ENCODE measurements at regions not wholly inside any gene's neighbourhood (a gene's known extent, or its start where the extent isn't known, plus 50 kb on each side); places are given as distances from the start of the nearest gene placed in this dataset.

DNA sequence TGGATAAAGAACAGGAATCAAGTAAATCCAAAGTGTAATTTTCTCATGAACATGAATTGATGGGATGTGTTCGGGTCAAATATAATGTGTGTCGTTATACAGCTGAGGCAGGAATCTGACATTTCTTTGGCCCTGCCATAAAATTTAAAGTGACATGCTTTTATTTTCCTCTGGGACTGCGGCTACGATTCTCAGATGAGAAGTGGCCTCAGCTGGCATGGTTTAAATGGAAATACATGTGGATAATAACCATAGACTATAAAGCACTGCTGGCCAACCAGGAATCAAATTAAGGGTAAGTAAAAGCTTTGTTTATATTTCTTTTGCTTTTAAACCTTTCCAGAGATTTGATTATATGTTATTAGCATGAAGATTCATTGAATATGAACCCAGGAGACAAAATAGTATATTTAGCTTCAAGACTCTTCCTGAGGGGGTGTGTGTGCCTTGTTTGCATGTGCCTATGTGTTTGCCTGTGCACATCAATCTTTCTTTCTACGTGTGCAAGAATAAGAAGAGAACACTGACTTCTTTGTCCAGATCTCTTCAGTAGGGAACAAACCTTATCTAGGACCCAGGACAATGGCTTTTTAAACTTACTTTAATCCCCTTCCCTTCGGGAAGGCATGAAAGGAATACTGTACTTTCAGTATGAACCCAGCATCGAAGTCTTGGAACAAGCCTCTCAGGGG, 629.0 kb upstream of the PFKP start:
- CTCF ChIA-PET = interaction anchor here (0.5 kb wide), 1 partner anchor 573 kb away, joined by 5 read pairs; no protein-coding TSS in a partner anchor
- POLR2A ChIA-PET = no interaction called here

DNA sequence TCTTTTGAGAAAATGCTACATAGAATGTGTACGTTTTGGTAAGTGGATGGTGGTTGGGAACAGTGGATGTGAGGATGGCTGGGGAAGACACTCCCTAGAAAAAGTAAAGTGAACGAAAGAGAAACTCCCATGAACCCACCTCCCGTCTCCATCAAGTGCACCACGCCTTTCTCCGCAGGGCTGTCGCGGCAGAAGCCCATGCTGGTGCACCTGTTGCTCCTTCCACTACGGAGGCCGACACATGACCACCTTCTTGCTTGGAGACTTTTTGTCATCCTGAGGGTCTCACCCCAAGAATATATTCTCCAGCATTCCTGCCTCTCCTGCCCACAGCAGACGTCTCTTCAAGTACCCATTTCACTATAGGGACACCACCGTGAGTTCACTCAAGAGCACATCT, 630.4 kb upstream of the PFKP start:
- ChIA-PET POLR2A (no interaction called here), CTCF (no interaction called here)

- POLR2A ChIA-PET = no interaction called here
- CTCF ChIA-PET = no interaction called here
These were observed 635.4 kb upstream of the PFKP start for GRCh38 chr10:2431961-2432360.

DNA sequence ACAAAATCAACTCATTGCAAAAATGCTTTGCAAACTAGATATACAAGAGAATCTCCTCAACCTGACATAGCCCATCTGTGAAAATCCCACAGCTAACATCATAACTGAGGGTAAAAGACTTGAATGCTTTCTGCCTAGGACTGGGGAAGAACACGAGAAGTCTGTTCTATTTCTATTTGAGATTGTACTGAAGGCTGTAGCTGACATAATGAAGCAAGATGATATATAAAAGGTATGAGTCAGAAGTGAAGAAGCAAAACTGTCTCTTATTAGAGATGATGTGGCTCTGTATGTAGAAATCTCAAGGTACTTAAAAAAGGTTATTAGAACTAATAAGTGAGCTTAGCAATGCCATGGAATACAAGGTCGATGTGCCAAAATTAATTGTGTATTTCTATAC, 639.9 kb upstream of the PFKP start:
- POLR2A ChIA-PET = no interaction called here
- CTCF ChIA-PET = no interaction called here

DNA sequence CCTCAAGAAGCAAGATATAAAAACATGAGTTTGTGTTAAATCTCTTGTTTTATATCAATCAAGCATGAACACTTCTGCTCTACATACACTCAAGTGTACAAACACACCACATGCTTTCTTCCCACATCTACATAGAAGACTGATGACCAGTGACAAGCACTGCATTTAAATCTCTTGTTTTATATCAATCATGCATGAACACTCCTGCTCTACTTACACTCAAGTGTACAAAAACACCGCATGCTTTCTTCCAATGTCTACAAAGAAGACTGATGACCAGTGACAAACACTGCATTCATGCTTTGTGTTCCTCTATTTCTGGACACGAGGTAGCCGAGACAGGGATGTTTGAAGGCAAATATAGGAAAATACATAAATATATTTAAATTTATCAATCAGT, 642.0 kb upstream of the PFKP start:
- CTCF ChIA-PET = no interaction called here
- POLR2A ChIA-PET = no interaction called here

DNA sequence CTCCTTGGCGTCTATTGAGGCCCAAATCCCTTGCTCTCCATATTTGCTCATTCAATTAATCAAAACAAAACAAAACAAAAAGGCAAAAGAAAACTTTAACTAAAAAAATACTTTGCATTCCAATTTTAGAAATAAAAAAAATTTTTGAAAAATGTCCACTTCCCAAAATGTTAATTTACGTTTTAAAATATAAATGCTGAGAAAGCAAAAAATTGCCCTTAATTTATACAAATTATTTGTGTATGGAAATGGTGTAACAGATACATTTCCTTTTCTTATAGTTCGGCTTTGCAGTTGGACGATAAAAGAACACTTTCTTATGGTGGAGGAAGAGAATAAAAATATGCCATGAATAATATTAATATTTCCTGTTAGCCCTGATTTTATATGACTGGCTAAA, 652.8 kb upstream of the PFKP start:
- CTCF ChIA-PET = no interaction called here
- POLR2A ChIA-PET = no interaction called here

- CTCF ChIA-PET = no interaction called here
- POLR2A ChIA-PET = no interaction called here
These were observed 653.3 kb upstream of the PFKP start for GRCh38 chr10:2414039-2414438.

- ChIA-PET POLR2A (no interaction called here), CTCF (no interaction called here)
These were observed 657.3 kb upstream of the PFKP start for GRCh38 chr10:2410049-2410448.

- POLR2A ChIA-PET = no interaction called here
- CTCF ChIA-PET = no interaction called here
These were observed 664.1 kb upstream of the ADARB2 start for GRCh38 chr10:2401459-2401858.

DNA sequence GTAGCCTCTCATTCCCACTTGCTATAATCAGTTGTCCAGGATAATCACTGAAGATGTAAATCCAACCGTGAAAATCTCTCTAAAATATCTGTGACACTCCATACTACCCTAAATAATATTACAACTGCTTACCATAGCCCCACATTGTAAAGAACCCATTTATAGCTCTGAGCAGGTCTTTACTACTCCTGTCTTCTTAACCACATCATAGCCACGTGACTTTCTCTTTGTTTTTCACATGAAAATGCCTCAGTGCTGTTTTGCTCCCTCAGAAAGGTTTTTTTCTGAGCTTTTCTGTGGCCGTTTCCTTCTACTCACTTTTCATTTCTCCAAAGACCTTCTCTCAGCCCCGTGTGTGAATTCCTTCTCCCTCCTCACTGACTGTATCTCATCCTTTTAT, 662.2 kb upstream of the ADARB2 start:
- POLR2A ChIA-PET = no interaction called here
- CTCF ChIA-PET = no interaction called here

DNA sequence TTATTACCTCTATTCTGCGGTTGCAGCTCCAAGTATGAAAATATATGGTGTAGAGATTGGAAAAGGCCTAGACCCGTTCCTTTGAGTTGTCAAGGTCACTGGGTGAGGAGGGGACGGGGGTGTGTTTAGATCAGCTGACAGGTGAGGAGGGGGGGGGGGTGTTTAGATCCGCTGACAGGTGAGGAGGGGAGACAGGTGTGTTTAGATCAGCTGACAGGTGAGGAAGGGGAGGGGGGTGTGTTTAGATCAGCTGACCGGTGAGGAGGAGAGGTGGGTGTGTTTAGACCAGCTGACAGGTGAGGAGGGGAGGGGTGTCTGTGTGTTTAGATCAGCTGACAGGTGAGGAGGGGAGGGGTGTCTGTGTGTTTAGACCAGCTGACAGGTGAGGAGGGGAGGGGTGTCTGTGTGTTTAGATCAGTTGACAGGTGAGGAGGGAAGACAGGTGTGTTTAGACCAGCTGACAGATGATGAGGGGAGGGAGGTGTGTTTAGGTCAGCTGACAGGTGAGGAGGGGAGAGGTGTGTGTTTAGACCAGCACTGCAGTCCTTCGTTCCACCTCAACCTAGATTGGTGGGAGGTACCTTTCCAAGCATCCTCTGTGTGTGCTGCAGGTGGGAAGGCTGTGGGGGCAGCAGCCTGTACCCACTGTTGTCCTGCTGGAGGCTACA, 655.0 kb upstream of the ADARB2 start:
- POLR2A ChIA-PET = no interaction called here
- CTCF ChIA-PET = no interaction called here

GRCh38 chr10:2387672-2388071, 650.3 kb upstream of the ADARB2 start:
- ChIA-PET CTCF (no interaction called here), POLR2A (no interaction called here)

- CTCF ChIA-PET = no interaction called here
- POLR2A ChIA-PET = no interaction called here
These were observed 649.9 kb upstream of the ADARB2 start for GRCh38 chr10:2387261-2387660.

DNA sequence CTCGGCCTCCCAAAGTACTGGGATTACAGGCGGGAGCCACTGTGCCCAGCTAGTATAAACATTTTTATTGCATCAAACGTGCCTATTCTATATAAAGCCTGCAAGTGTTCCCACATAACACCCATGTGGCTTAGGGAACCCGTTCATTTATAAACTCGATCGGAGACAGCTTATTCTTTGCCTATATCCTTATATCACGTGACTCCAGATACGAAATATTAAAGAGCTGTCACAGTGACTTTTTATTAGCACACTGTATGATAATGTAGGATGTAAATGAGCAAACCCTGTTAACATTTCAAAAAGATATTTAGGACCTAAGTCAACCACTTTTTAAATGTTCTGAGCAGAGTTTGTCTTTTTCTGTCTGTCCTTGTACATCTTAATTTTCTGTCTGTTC, 642.9 kb upstream of the ADARB2 start:
- ChIA-PET CTCF (no interaction called here), POLR2A (no interaction called here)

- CTCF ChIA-PET = no interaction called here
- POLR2A ChIA-PET = no interaction called here
These were observed 629.8 kb upstream of the ADARB2 start for GRCh38 chr10:2367083-2367482.

GRCh38 chr10:2366264-2366931, 629.1 kb upstream of the ADARB2 start:
- ChIA-PET POLR2A (no interaction called here), CTCF (no interaction called here)

- ChIA-PET CTCF (no interaction called here), POLR2A (no interaction called here)
These were observed 625.0 kb upstream of the ADARB2 start for GRCh38 chr10:2362331-2362730.

DNA sequence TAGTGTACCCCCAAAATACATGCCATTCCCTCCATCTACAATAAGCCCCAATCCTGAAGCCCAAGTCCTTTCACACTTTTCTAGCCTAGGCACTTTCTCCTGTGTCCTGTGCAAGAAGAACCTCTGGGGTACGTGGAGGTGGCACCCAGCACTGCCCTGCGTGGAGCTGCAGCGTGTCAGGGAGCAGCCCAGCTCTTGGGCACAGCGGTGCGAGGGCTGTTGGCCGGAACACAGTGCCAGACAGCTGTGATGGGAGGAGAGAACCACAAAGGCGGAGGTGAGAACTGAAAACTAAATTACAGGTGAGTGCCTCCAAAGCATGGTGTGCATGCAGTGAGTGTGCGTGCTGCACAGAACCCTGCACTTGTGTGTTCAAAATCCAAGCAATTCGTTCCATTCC, 621.3 kb upstream of the ADARB2 start:
- ChIA-PET POLR2A (no interaction called here), CTCF (no interaction called here)

DNA sequence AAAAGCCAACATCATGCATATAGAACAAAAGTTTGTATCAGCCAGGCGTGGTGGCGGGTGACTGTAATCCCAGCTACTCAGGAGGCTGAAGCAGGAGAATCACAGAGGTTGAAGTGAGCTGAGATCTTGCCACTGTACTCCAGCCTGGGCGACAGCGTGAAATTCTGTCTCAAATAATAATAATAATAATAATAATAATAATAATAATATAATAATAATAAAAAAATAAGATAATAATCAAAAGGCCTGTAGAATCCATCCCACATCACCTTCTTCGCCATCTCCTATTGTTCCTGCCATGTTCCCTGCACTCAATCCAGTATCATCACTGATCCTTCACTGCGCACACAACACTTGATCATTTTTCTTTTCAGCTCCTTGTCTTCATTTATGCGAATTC, 619.3 kb upstream of the ADARB2 start:
- ChIA-PET CTCF (no interaction called here), POLR2A (no interaction called here)

DNA sequence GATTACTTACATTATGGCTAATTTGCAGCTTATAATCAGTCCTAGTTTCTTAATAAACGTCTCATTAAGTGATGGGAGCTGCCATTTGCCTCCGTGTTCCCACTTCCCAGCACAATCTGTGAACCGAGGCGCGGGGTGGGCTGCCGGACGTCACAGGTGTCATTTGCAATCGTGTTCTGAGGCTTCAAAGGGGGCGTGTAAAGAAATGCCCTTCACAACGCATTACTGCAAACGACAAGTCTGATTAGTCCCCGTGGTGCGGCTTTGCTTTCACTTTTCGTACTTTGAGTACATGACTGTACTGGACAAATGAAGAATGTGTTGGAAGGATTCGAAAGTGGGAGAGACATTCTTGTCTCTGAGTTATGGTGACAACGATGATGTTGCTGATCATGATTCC, 614.2 kb upstream of the ADARB2 start:
- POLR2A ChIA-PET = no interaction called here
- CTCF ChIA-PET = no interaction called here

- ChIA-PET CTCF (no interaction called here), POLR2A (no interaction called here)
These were observed 604.9 kb upstream of the ADARB2 start for GRCh38 chr10:2342206-2342605.
